ENCODE measurements at regions not wholly inside any gene's neighbourhood (a gene's known extent, or its start where the extent isn't known, plus 50 kb on each side); places are given as distances from the start of the nearest gene placed in this dataset.
A peak's percentile ranks its signal among the peaks of the same experiment; 100 is the strongest.

GRCh38 chr22:27401321-27401720, 400.2 kb downstream of the MN1 start:
- DNase-seq (ENCODE audit: low read depth), result no peak
- H3K4me3 ChIP-seq (ENCODE audit: low read depth, low read length), result no peak overlapping the region
- TF ChIP-seq, protein P1, sequence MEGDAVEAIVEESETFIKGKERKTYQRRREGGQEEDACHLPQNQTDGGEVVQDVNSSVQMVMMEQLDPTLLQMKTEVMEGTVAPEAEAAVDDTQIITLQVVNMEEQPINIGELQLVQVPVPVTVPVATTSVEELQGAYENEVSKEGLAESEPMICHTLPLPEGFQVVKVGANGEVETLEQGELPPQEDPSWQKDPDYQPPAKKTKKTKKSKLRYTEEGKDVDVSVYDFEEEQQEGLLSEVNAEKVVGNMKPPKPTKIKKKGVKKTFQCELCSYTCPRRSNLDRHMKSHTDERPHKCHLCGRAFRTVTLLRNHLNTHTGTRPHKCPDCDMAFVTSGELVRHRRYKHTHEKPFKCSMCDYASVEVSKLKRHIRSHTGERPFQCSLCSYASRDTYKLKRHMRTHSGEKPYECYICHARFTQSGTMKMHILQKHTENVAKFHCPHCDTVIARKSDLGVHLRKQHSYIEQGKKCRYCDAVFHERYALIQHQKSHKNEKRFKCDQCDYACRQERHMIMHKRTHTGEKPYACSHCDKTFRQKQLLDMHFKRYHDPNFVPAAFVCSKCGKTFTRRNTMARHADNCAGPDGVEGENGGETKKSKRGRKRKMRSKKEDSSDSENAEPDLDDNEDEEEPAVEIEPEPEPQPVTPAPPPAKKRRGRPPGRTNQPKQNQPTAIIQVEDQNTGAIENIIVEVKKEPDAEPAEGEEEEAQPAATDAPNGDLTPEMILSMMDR (IDR thresholded peaks at IDR 0.05; ENCODE audit: low read depth, low read length, missing control alignments), result no peak

- no peak for DNase-seq (ENCODE audit: low read depth)
- H3K4me3 ChIP-seq (ENCODE audit: low read depth, low read length), result no peak overlapping the region
- TF ChIP-seq, protein P1 (IDR thresholded peaks at IDR 0.05; ENCODE audit: low read depth, low read length, missing control alignments), result no peak
Measured at GRCh38 chr22:27404441-27404840, 397.1 kb downstream of the MN1 start.

DNA sequence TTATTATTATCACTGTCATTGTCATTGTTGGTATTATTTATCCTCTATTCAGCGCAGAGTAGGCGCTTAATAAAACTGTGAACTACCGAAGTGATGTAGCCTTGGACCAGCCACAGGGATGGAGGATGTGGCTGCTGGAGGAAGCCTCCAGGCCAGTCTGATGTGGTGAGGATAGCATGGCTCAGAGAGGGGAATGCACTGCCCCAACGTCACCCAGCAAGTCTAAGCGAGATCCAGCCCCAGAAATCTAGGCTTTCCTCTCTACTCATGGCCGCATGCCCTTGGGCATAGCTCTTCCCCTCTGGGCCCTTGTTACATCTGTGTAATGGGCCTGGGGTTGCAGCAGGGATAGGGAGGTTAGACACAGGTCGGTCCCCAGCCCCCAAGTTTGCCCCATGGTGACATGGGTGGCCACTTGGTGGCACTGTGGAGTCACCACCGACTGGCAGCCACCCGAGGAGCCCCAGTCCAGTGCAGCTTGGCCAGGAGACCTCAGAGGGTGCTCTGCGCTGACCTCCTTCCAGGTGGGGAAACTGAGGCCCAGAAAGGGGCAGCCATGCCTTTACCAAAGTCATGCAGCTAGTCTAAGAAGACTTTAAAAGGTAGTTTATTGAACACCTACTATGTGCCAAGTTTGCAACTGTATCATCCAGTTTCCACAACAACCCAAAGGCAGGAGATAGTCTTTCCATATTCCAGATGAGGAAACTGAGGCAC, 395.7 kb downstream of the MN1 start:
- TF ChIP-seq, protein P1 (IDR thresholded peaks at IDR 0.05; ENCODE audit: low read depth, low read length, missing control alignments), result peak; percentile 79
- no peak overlapping the region for H3K4me3 ChIP-seq (ENCODE audit: low read depth, low read length)
- no peak for DNase-seq (ENCODE audit: low read depth)

- TF ChIP-seq, protein P1 (IDR thresholded peaks at IDR 0.05; ENCODE audit: low read depth, low read length, missing control alignments), result no peak
- H3K4me3 ChIP-seq (ENCODE audit: low read depth, low read length), result no peak overlapping the region
- no peak for DNase-seq (ENCODE audit: low read depth)
Measured at GRCh38 chr22:27406389-27406861, 395.1 kb downstream of the MN1 start.

DNA sequence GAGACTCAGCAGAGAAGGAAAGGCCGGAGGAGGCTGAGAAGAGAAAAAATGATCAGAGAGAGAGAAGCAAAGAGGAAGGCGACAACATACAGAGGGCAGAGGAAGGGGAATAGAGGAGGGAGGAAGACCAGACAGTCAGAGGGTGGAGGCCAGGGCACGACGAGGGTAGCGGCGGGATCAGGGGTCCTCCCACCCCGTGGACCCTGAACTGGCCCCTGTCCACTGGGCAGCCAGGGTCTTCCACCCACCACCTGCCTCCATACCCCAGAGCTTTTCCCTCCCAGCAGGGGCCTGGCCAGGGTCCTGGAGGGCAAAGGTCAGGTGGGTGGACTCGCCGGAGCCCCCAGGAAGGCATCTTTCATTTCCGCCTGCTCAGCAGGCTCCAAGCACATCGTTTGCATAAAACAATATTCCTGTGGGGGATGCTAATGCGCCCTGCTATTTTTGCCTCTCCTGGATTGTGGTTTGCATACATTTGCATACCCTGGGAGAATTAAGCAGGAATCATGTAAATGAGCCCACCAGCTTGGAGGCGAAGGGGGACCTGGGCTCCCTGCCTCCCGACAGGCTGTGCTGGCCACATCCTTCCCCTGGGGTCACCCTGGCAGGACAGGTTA, 394.1 kb downstream of the MN1 start:
- no peak for DNase-seq (ENCODE audit: low read depth)
- H3K4me3 ChIP-seq (ENCODE audit: low read depth, low read length), result no peak overlapping the region
- TF ChIP-seq, protein P1 (IDR thresholded peaks at IDR 0.05; ENCODE audit: low read depth, low read length, missing control alignments), result no peak

DNA sequence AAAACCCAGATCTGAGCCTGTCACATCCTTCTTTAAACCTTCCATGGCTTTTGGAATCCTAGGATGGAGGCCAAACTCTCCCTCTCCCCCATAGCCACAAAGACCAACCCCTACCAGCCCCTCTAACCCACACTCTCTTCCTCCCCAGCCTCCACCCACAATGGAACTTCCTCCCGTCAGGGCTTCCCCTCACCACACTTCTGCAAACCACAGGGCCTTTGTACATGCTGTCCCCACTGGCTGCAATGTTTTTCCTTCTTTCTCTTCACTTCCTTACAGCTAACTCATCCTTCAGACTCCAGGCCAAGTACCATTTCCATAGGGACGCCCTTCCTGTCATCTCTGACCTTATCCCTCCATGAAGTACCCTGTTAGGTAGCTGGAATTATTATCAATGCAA, 393.5 kb downstream of the MN1 start:
- no peak overlapping the region for H3K4me3 ChIP-seq (ENCODE audit: low read depth, low read length)
- DNase-seq (ENCODE audit: low read depth), result no peak
- TF ChIP-seq, protein P1 (IDR thresholded peaks at IDR 0.05; ENCODE audit: low read depth, low read length, missing control alignments), result no peak
